ENCODE measurements at regions not wholly inside any gene's neighbourhood (a gene's known extent, or its start where the extent isn't known, plus 50 kb on each side); places are given as distances from the start of the nearest gene placed in this dataset.

DNA sequence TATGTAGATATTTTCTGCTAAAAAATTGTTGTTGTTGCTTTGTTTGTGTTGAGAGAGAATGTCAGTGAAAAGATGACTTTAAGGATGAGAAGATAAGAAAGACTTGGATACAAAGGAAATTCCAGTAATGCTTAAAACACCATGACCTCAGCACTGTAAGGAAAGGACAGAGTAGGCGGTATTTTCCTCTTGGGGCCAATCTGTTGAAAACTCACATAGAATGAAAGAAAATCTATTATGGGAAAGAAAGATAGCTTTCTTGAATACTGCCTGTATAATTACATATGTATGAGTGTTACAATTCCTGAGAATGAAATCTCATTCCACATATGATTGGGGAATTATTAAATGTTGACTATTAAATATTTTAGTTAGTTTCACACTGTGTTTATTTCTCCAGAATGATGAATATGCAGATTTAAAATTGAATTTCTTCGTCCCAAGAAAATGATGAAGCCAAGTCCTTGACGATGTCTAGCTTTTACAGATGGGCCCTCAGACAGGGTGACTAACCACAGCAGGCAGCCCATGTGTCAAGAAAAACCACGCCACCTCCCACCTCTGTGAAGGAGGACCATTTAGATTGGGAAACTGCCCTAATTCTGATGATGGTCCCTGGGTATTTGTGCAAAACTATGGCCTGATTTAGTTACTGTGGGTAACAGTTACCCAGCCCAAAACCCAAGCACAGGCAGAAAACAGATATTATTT lies 49.7 kb upstream of the LMO4 start:
- DNase-seq (ENCODE audit: low spot score): no peak
